CD14-positive monocyte (primary cell): ENCODE measurements at regions not wholly inside any gene's neighbourhood (a gene's known extent, or its start where the extent isn't known, plus 50 kb on each side); places are given as distances from the start of the nearest gene placed in this dataset.
"Not testable (repeated sequence)": the region's sequence is repeated elsewhere in the genome, so short reads cannot be mapped to it uniquely, and the experiment has no call there.

Experiments
- DNase-seq, 3 donors: peaks; one replicate each; pipeline ENCODE4 v3.0.0-alpha.2; 2011 to 2022
- H2AFZ ChIP-seq: 2 replicates; pipeline ENCODE4 v1.6.0; 2012; ENCODE audit warnings: mild to moderate bottlenecking, low read depth, low read length, inconsistent platforms; ENCODE audit not compliant: insufficient read depth, poor library complexity, severe bottlenecking
- H3K27ac ChIP-seq, 2 donors: 1 replicate in 1 of 2; 2 replicates in 1 of 2; pipeline ENCODE4 v1.5.1; 2012 to 2013; ENCODE audit warnings: low read length in 2 of 2, control low read depth in 1 of 2, inconsistent platforms in 1 of 2, low read depth in 1 of 2, mild to moderate bottlenecking in 1 of 2
- H3K27me3 ChIP-seq, 2 donors: one replicate each; pipeline versions ENCODE4 v1.6.0 to v1.6.1; 2011 to 2013; ENCODE audit warnings: low read length in 2 of 2; ENCODE audit not compliant: control insufficient read depth in 2 of 2, insufficient read depth in 2 of 2
- H3K36me3 ChIP-seq, 2 donors: replicated peaks in 1 of 2; 1 replicate in 1 of 2; 2 replicates in 1 of 2; pipeline versions ENCODE4 v1.5.1 to v1.6.1; 2012 to 2013; ENCODE audit warnings: low read length in 2 of 2, control low read depth in 1 of 2, inconsistent platforms in 1 of 2, mild to moderate bottlenecking in 1 of 2; ENCODE audit not compliant: insufficient read depth in 2 of 2, control insufficient read depth in 1 of 2
- H3K4me1 ChIP-seq, 2 donors: 1 replicate in 1 of 2; 2 replicates in 1 of 2; pipeline versions ENCODE4 v1.5.1 to v1.6.1; 2012 to 2013; ENCODE audit warnings: low read length in 2 of 2, control low read depth in 1 of 2, inconsistent platforms in 1 of 2, mild to moderate bottlenecking in 1 of 2, moderate library complexity in 1 of 2; ENCODE audit not compliant: insufficient read depth in 2 of 2, control insufficient read depth in 1 of 2
- H3K4me2 ChIP-seq: replicated peaks from 2 replicates; pipeline ENCODE3; 2012; ENCODE audit warnings: low read length, moderate library complexity, mild to moderate bottlenecking; ENCODE audit not compliant: poor library complexity, severe bottlenecking; ENCODE audit errors: extremely low read depth
- H3K4me3 ChIP-seq, 3 experiments: fragments of 200-600 bp in 1 of 3; sonication (generic) in 1 of 3; replicated peaks in 1 of 3; 1 replicate in 2 of 3; 2 replicates in 1 of 3; pipeline ENCODE4 v1.5.1; 2011 to 2013; ENCODE audit warnings: low read length in 3 of 3, mild to moderate bottlenecking in 3 of 3, control low read depth in 2 of 3, low read depth in 2 of 3, inconsistent platforms in 1 of 3, moderate library complexity in 1 of 3
- H3K79me2 ChIP-seq: 2 replicates; pipeline ENCODE4 v1.6.0; 2012; ENCODE audit warnings: mild to moderate bottlenecking, control low read depth, inconsistent platforms, low read length, moderate library complexity; ENCODE audit not compliant: insufficient read depth
- H3K9ac ChIP-seq: 2 replicates; pipeline ENCODE4 v1.6.0; 2017; ENCODE audit warnings: low read length, mild to moderate bottlenecking; ENCODE audit not compliant: insufficient read depth, poor library complexity, severe bottlenecking
- H3K9me3 ChIP-seq, 2 donors: replicated peaks in 1 of 2; 1 replicate in 1 of 2; 2 replicates in 1 of 2; pipeline versions ENCODE4 v1.5.1 to v1.6.1; 2012 to 2013; ENCODE audit warnings: low read length in 2 of 2, control low read depth in 1 of 2; ENCODE audit not compliant: control insufficient read depth in 1 of 2, insufficient read depth in 1 of 2
- H4K20me1 ChIP-seq: 2 replicates; pipeline ENCODE4 v1.6.0; 2012; ENCODE audit warnings: mild to moderate bottlenecking, low read length, control low read depth, moderate library complexity; ENCODE audit not compliant: insufficient read depth
- H3K27ac Mint-ChIP-seq, 7 donors: one replicate each; pipeline ENCODE4 v1.8.0; 2020; ENCODE audit warnings: mild to moderate bottlenecking in 7 of 7, mixed read lengths in 7 of 7, moderate library complexity in 6 of 7, inconsistent platforms in 2 of 7
- H3K27me3 Mint-ChIP-seq, 3 donors: one replicate each; pipeline ENCODE4 v1.8.0; 2021 to 2022; ENCODE audit warnings: low read depth in 3 of 3, mild to moderate bottlenecking in 3 of 3, mixed read lengths in 3 of 3, moderate library complexity in 3 of 3, inconsistent platforms in 1 of 3
- H3K36me3 Mint-ChIP-seq, 2 donors: one replicate each; pipeline ENCODE4 v1.8.0; 2020; ENCODE audit warnings: mixed read lengths in 2 of 2, inconsistent platforms in 1 of 2, mild to moderate bottlenecking in 1 of 2
- H3K4me1 Mint-ChIP-seq: one replicate; pipeline ENCODE4 v1.8.0; 2020; ENCODE audit warnings: mild to moderate bottlenecking, mixed read lengths
- H3K4me3 Mint-ChIP-seq, 2 donors: one replicate each; pipeline ENCODE4 v1.8.0; 2020; ENCODE audit warnings: mild to moderate bottlenecking in 2 of 2, mixed read lengths in 2 of 2, moderate library complexity in 1 of 2
- H3K9me3 Mint-ChIP-seq, 7 donors: one replicate each; pipeline ENCODE4 v1.8.0; 2020 to 2022; ENCODE audit warnings: mixed read lengths in 7 of 7, mild to moderate bottlenecking in 6 of 7, moderate library complexity in 6 of 7, inconsistent platforms in 2 of 7
- CTCF ChIP-seq: fragments of 200-600 bp; IDR thresholded peaks from one replicate; pipeline ENCODE4 v1.8.0; 2022; ENCODE audit warnings: antibody characterized with exemption, mild to moderate bottlenecking
- WGBS: methylation state at CpG from one replicate; pipeline ENCODE4 v1.1.5; 2013; ENCODE audit warnings: missing lambda C conversion rate; ENCODE audit not compliant: insufficient coverage; 5-methylcytosine and 5-hydroxymethylcytosine counted together
- intact Hi-C, 2 donors: fragments of 100-400 bp; cut with micrococcal nuclease; formaldehyde crosslinking; loops; one replicate each; pipeline versions ENCODE4 v1.15.0 to v1.15.1; 2023

GRCh38 chrX:34338046-34338445 is 205.9 kb upstream of the FAM47A start:
- Histone ChIP-seq H3K36me3 (no peaks in the 10 kb centered on the region), H3K4me1 (no peaks in the 10 kb centered on the region), H3K4me2 (no peak overlapping the region), H4K20me1 (no peaks in the 10 kb centered on the region), H3K79me2 (no peaks in the 10 kb centered on the region), H3K9ac (no peak overlapping the region), H3K4me3 (no peak overlapping the region), H3K27ac (no peak overlapping the region), H3K27me3 (no peaks in the 10 kb centered on the region), H2AFZ (no peak overlapping the region), H3K9me3 (no peaks in the 10 kb centered on the region)
- intact Hi-C loops: no loop called here
- TF ChIP-seq CTCF: no peak
- H3K4me3 Mint-ChIP-seq: no peak overlapping the region
- peaks cover 0 to 4% (median 0%) of the 10 kb centered on the region in 7 donors for H3K9me3 Mint-ChIP-seq
- DNase-seq: no peak
- no peaks in the 10 kb centered on the region for H3K4me1 Mint-ChIP-seq
- no peaks in the 10 kb centered on the region for H3K36me3 Mint-ChIP-seq
- no peak overlapping the region for H3K27ac Mint-ChIP-seq
- no peaks in the 10 kb centered on the region for H3K27me3 Mint-ChIP-seq

- H3K36me3 ChIP-seq, H3K4me1 ChIP-seq, H3K4me2 ChIP-seq, H3K79me2 ChIP-seq, intact Hi-C loops, H3K27me3 ChIP-seq, H3K9me3 Mint-ChIP-seq, H3K4me1 Mint-ChIP-seq, DNase-seq, H3K9me3 ChIP-seq, H4K20me1 ChIP-seq, H3K4me3 ChIP-seq, H3K27me3 Mint-ChIP-seq, H3K36me3 Mint-ChIP-seq, H3K27ac ChIP-seq, H3K4me3 Mint-ChIP-seq, H2AFZ ChIP-seq, H3K9ac ChIP-seq, H3K27ac Mint-ChIP-seq: not testable (repeated sequence)
- 100% methylated on average over 2 of the region's 2 CpGs for WGBS
Observed at GRCh38 chrX:34335376-34335775, 203.3 kb upstream of the FAM47A start.
